ENCODE measurements at regions not wholly inside any gene's neighbourhood (a gene's known extent, or its start where the extent isn't known, plus 50 kb on each side); places are given as distances from the start of the nearest gene placed in this dataset.

- no peak overlapping the region for H3K4me3 ChIP-seq (ENCODE audit: low read depth in 2 of 2, low read length in 2 of 2)
- ATAC-seq (no peak), DNase-seq (ENCODE audit: low read depth, low spot score) (no peak)
- CTCF ChIA-PET, result no interaction called here
- no peaks in the 10 kb centered on the region for H3K9me3 ChIP-seq (ENCODE audit: control insufficient read depth, insufficient read depth, low read depth, low read length)
- intact Hi-C loops (cut with micrococcal nuclease; ENCODE audit: unreplicated experiment) (no loop called here), in situ Hi-C loops (cut with HindIII; ENCODE audit: low pct_unique_long_range_greater_than_20kb, low sequenced_read_pairs) (no loop called here)
- TF ChIP-seq SIN3A (IDR thresholded peaks at IDR 0.05; ENCODE audit: borderline replicate concordance, insufficient read depth, low read depth, low read length) (no peak), REST (IDR thresholded peaks at IDR 0.05; ENCODE audit: insufficient read depth in 1 of 2, low read depth in 2 of 2, low read length in 1 of 2) (no peak), TCF7L2 (IDR thresholded peaks at IDR 0.05; ENCODE audit: low read depth, low read length) (no peak), CTCF (IDR thresholded peaks at IDR 0.05) (no peak), POLR2AphosphoS5 (IDR thresholded peaks at IDR 0.05; ENCODE audit: low read depth, low read length) (no peak)
- H3K4me1 ChIP-seq (ENCODE audit: control insufficient read depth, insufficient read depth, low read length), result no peaks in the 10 kb centered on the region
- POLR2A ChIA-PET, result no interaction called here
- no peaks in the 10 kb centered on the region for H3K36me3 ChIP-seq (ENCODE audit: control insufficient read depth, insufficient read depth, low read length)
- H3K27me3 ChIP-seq (ENCODE audit: control insufficient read depth, insufficient read depth, low read length), result no peaks in the 10 kb centered on the region
- H3K27ac ChIP-seq (ENCODE audit: low read length), result no peak overlapping the region
- no TSS peak for BruUV-seq (replicated peaks)
Measured at GRCh38 chr18:45151645-45152044, 463.6 kb upstream of the SLC14A2 start.

- TF ChIP-seq SIN3A (IDR thresholded peaks at IDR 0.05; ENCODE audit: borderline replicate concordance, insufficient read depth, low read depth, low read length) (no peak), REST (IDR thresholded peaks at IDR 0.05; ENCODE audit: insufficient read depth in 1 of 2, low read depth in 2 of 2, low read length in 1 of 2) (no peak), CTCF (IDR thresholded peaks at IDR 0.05) (no peak), TCF7L2 (IDR thresholded peaks at IDR 0.05; ENCODE audit: low read depth, low read length) (no peak), POLR2AphosphoS5 (IDR thresholded peaks at IDR 0.05; ENCODE audit: low read depth, low read length) (no peak)
- BruUV-seq (replicated peaks), result no TSS peak
- ChIA-PET POLR2A (no interaction called here), CTCF (no interaction called here)
- no peaks in the 10 kb centered on the region for H3K36me3 ChIP-seq (ENCODE audit: control insufficient read depth, insufficient read depth, low read length)
- in situ Hi-C loops (cut with HindIII; ENCODE audit: low pct_unique_long_range_greater_than_20kb, low sequenced_read_pairs), result no loop called here
- no peak for ATAC-seq
- no peak overlapping the region for H3K4me3 ChIP-seq (ENCODE audit: low read depth in 2 of 2, low read length in 2 of 2)
- H3K4me1 ChIP-seq (ENCODE audit: control insufficient read depth, insufficient read depth, low read length), result no peaks in the 10 kb centered on the region
- H3K27ac ChIP-seq (ENCODE audit: low read length), result no peak overlapping the region
- DNase-seq (ENCODE audit: low read depth, low spot score), result no peak
- H3K27me3 ChIP-seq (ENCODE audit: control insufficient read depth, insufficient read depth, low read length), result no peaks in the 10 kb centered on the region
- intact Hi-C loops (cut with micrococcal nuclease; ENCODE audit: unreplicated experiment), result no loop called here
- no peaks in the 10 kb centered on the region for H3K9me3 ChIP-seq (ENCODE audit: control insufficient read depth, insufficient read depth, low read depth, low read length)
Measured at GRCh38 chr18:45155526-45155925, 459.8 kb upstream of the SLC14A2 start.

All from Panc1 (cell line).